Stimulated activated CD8-positive, alpha-beta memory T cell treated with anti-CD3 and anti-CD28 coated beads, Interleukin-4, amount 100 ng/mL, for 24 hours (primary cell): ENCODE measurements at regions not wholly inside any gene's neighbourhood (a gene's known extent, or its start where the extent isn't known, plus 50 kb on each side); places are given as distances from the start of the nearest gene placed in this dataset.

Experiments used
- DNase-seq: peaks from one replicate; pipeline ENCODE4 v3.0.0-alpha.2; 2020; ENCODE audit warnings: low read depth

GRCh38 chr4:22021106-22021505 is 72.5 kb upstream of the KCNIP4 start:
- DNase-seq: no peak

DNA sequence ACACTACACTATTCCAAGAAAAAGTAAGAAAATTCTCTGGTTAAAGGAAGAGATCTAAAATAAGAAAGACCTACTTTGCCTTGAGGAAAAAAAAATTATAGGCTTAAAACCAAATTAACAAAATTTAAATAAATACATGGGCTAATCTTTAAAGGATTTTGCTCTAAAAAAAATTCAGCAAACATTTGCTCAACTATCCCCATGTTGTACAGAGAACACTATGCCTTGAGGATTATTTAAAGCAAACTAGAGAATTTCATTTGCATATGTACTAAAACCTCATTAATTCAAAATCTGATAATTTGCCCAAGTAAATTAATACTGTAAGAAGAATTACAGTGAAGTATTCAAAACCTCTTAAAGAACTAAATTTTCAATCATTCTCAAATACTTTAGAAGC is 71.6 kb upstream of the KCNIP4 start:
- no peak for DNase-seq

DNA sequence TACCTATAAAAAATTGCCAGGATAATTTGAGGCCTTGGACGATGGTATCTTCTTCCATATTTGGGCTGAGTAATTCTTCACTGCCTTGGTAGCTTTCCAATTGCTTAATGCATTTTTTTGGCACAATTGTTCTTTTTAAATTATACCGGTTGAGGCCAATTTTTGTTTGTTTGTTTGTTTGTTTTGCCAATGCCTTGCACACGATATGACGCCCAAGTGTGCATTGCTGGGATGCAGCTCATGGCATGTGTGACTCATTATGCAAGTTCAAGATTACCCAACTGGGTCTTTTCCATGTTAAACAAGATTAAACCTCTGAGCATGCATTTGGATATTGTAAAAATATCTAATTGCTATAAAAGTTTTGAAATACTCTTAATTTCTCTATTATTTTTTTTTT is 71.1 kb upstream of the KCNIP4 start:
- no peak for DNase-seq

GRCh38 chr4:22014222-22014741 is 65.7 kb upstream of the KCNIP4 start:
- DNase-seq: no peak

- no peak for DNase-seq
These were observed 55.3 kb upstream of the KCNIP4 start for GRCh38 chr4:22003878-22004277.
